HCT116 (cell line): ENCODE measurements at regions not wholly inside any gene's neighbourhood (a gene's known extent, or its start where the extent isn't known, plus 50 kb on each side); places are given as distances from the start of the nearest gene placed in this dataset.
A peak's percentile ranks its signal among the peaks of the same experiment; 100 is the strongest.

Source experiments
- ATAC-seq: fragments of 200-7000 bp; cut with Tn5 transposase; 2 replicates; pipeline ENCODE4 v1.9.1; 2020; ENCODE audit warnings: mild to moderate bottlenecking, moderate library complexity
- BruUV-seq: library from RNA; stranded (reverse); fragments of 400-500 nt; replicated peaks from 2 replicates; lab custom pipeline; 2021; lab: Mats Ljungman, UMichigan
- CTCF ChIA-PET: fragments of 300-600 bp; sonication (Branson Sonifier 250); formaldehyde crosslinking; loops from one replicate; lab custom pipeline; 2021; ENCODE audit warnings: antibody characterized with exemption; lab: Charles Lee
- POLR2A ChIA-PET: fragments of 300-600, 350-600 bp; sonication (Branson Sonifier 250); formaldehyde crosslinking; loops from one replicate; lab custom pipeline; 2021; ENCODE audit warnings: antibody characterized with exemption; lab: Charles Lee
- RAD21 ChIA-PET, 2 experiments: fragments of 300-600 bp; sonication (Branson Sonifier 250); formaldehyde crosslinking; loops; one replicate each; lab custom pipeline; 2023; ENCODE audit warnings: low total read pairs in 2 of 2; ENCODE audit not compliant: uncharacterized antibody in 2 of 2, unreplicated experiment in 2 of 2, low non-redundant PET in 1 of 2; lab: Charles Lee
- DNase-seq: peaks from one replicate; pipeline ENCODE4 v3.0.0-alpha.2; 2010; ENCODE audit warnings: low read depth, low spot score
- H2AFZ ChIP-seq: fragments of 200-600 bp; shearing (Covaris generic), sonication (generic); 2 replicates; pipeline ENCODE4 v1.6.1; 2017; ENCODE audit warnings: low read depth, mixed run types, mixed read lengths, antibody characterized with exemption, low read length; ENCODE audit not compliant: poor library complexity, severe bottlenecking
- H3K27ac ChIP-seq: 2 replicates; pipeline ENCODE4 v1.5.1; 2012; ENCODE audit warnings: low read depth, low read length
- H3K27me3 ChIP-seq: fragments of 200-600 bp; sonication (generic); 2 replicates; pipeline ENCODE4 v1.6.1; 2016; ENCODE audit warnings: mixed run types, low read length, mixed read lengths; ENCODE audit not compliant: insufficient read depth
- H3K36me3 ChIP-seq, 2 experiments: fragments of 200-500 bp in 1 of 2; fragments of 200-600 bp in 1 of 2; sonication (Bioruptor generic) in 1 of 2; sonication (generic) in 1 of 2; 2 replicates each; pipeline versions ENCODE4 v1.5.1 to v1.6.1; 2014 to 2016; ENCODE audit warnings: low read length in 2 of 2, inconsistent platforms in 1 of 2, mixed read lengths in 1 of 2, mixed run types in 1 of 2; ENCODE audit not compliant: insufficient read depth in 2 of 2, control insufficient read depth in 1 of 2
- H3K4me1 ChIP-seq, 2 experiments: fragments of 200-600 bp in 1 of 2; sonication (generic) in 1 of 2; 2 replicates each; pipeline versions ENCODE4 v1.5.1 to v1.6.1; 2012 to 2017; ENCODE audit warnings: low read length in 2 of 2, inconsistent platforms in 1 of 2, mild to moderate bottlenecking in 1 of 2, mixed read lengths in 1 of 2, mixed run types in 1 of 2, moderate library complexity in 1 of 2; ENCODE audit not compliant: insufficient read depth in 2 of 2, control insufficient read depth in 1 of 2
- H3K4me2 ChIP-seq: fragments of 200-600 bp; sonication (generic); 2 replicates; pipeline ENCODE4 v1.6.1; 2017; ENCODE audit warnings: mixed run types, low read length, mixed read lengths
- H3K4me3 ChIP-seq, 2 experiments: fragments of 200-600 bp in 1 of 2; sonication (generic) in 1 of 2; replicated peaks in 1 of 2; 2 replicates each; pipeline ENCODE4 v1.5.1; 2011 to 2016; ENCODE audit warnings: low read length in 2 of 2, control low read depth in 1 of 2, low read depth in 1 of 2, mild to moderate bottlenecking in 1 of 2, mixed read lengths in 1 of 2, mixed run types in 1 of 2
- H3K79me2 ChIP-seq: fragments of 200-600 bp; sonication (generic); 2 replicates; pipeline ENCODE4 v1.6.1; 2017; ENCODE audit warnings: mild to moderate bottlenecking, mixed run types, low read length, moderate library complexity, mixed read lengths; ENCODE audit not compliant: insufficient read depth
- H3K9ac ChIP-seq: fragments of 200-600 bp; sonication (generic); 2 replicates; pipeline ENCODE4 v1.6.1; 2016; ENCODE audit warnings: low read length, mixed read lengths
- H3K9me2 ChIP-seq: fragments of 200-600 bp; sonication (generic), shearing (Covaris generic); 2 replicates; pipeline ENCODE4 v1.6.1; 2017; ENCODE audit warnings: mixed run types, mild to moderate bottlenecking, moderate library complexity; ENCODE audit not compliant: insufficient read depth
- H3K9me3 ChIP-seq, 2 experiments: fragments of 200-500 bp in 1 of 2; fragments of 200-600 bp in 1 of 2; sonication (Bioruptor generic) in 1 of 2; sonication (generic) in 1 of 2; 2 replicates each; pipeline ENCODE4 v1.6.1; 2014 to 2017; ENCODE audit warnings: low read length in 2 of 2, mixed read lengths in 2 of 2, inconsistent platforms in 1 of 2, low read depth in 1 of 2, mild to moderate bottlenecking in 1 of 2, mixed run types in 1 of 2, moderate library complexity in 1 of 2; ENCODE audit not compliant: control insufficient read depth in 1 of 2, insufficient read depth in 1 of 2
- H4K20me1 ChIP-seq: fragments of 200-600 bp; sonication (generic), shearing (Covaris generic); 2 replicates; pipeline ENCODE4 v1.6.1; 2017; ENCODE audit warnings: mixed run types, mild to moderate bottlenecking, moderate library complexity; ENCODE audit not compliant: insufficient read depth
- CTCF ChIP-seq, 3 experiments: fragments of 200-600 bp in 1 of 3; sonication (generic) in 1 of 3; IDR thresholded peaks in 2 of 3; conservative IDR thresholded peaks in 1 of 3; 2 replicates each; pipeline ENCODE4 v1.5.1; 2012 to 2017; ENCODE audit warnings: low read depth in 2 of 3, low read length in 2 of 3, antibody characterized with exemption in 1 of 3, borderline replicate concordance in 1 of 3, control low read depth in 1 of 3, mild to moderate bottlenecking in 1 of 3, mixed read lengths in 1 of 3, mixed run types in 1 of 3, moderate library complexity in 1 of 3; ENCODE audit not compliant: insufficient read depth in 1 of 3
- EZH2phosphoT487 ChIP-seq: fragments of 200-600 bp; IDR thresholded peaks from 2 replicates; pipeline ENCODE4 v1.6.1; 2018; ENCODE audit warnings: antibody characterized with exemption, borderline replicate concordance
- JUND ChIP-seq: IDR thresholded peaks from 2 replicates; pipeline ENCODE4 v1.6.1; 2012
- RAD21 ChIP-seq: IDR thresholded peaks from 2 replicates; pipeline ENCODE4 v1.6.1; 2012; ENCODE audit warnings: low read depth, mild to moderate bottlenecking
- TCF7L2 ChIP-seq: IDR thresholded peaks from 2 replicates; pipeline ENCODE4 v1.7.0; 2011; ENCODE audit warnings: borderline replicate concordance, inconsistent platforms; ENCODE audit not compliant: insufficient read depth, insufficient read length; ENCODE audit errors: extremely low read depth
- intact Hi-C: fragments of 100-400 bp; cut with micrococcal nuclease; formaldehyde crosslinking; loops from 2 replicates; pipeline ENCODE4 v1.10.0; 2022

- Histone ChIP-seq H3K4me3 (no peak overlapping the region), H2AFZ (no peak overlapping the region), H3K4me1 (no peaks in the 10 kb centered on the region), H3K36me3 (no peaks in the 10 kb centered on the region), H4K20me1 (no peaks in the 10 kb centered on the region), H3K27me3 (no peaks in the 10 kb centered on the region), H3K27ac (no peak overlapping the region), H3K4me2 (no peak overlapping the region), H3K9me2 (no peaks in the 10 kb centered on the region), H3K9me3 (no peaks in the 10 kb centered on the region; a peak in 1 of 4 replicates), H3K9ac (no peak overlapping the region), H3K79me2 (no peaks in the 10 kb centered on the region)
- ChIA-PET RAD21 (no interaction called here), CTCF (no interaction called here), POLR2A (no interaction called here)
- intact Hi-C loops = loop anchor here (10.0 kb wide), 1 partner anchor 1079 kb away; no protein-coding TSS in a partner anchor
- TF ChIP-seq JUND (no peak), TCF7L2 (no peak), CTCF (IDR thresholded peaks at IDR 0.05 in 2 of 3, conservative IDR thresholded peaks at IDR 0.05 in 1 of 3; ENCODE audit: borderline replicate concordance in 1 of 3, insufficient read depth in 1 of 3, low read depth in 2 of 3, low read length in 2 of 3) (peak; percentile 9 to 82 (median 71); a peak in 5 of 6 replicates), EZH2phosphoT487 (no peak), RAD21 (peak; percentile 52)
- DNase-seq (peak; percentile 6), ATAC-seq (peak; percentile 72; the same call in 1 of the 2 replicates)
- BruUV-seq = no TSS peak
These were observed 974.8 kb downstream of the ADGRL2 start for GRCh38 chr1:82775406-82776000.
